Activated CD4-positive, alpha-beta T cell treated with anti-CD3 and anti-CD28 coated beads, Interleukin-2, amount 50 U/mL, for 48 hours (primary cell): ENCODE measurements at regions not wholly inside any gene's neighbourhood (a gene's known extent, or its start where the extent isn't known, plus 50 kb on each side); places are given as distances from the start of the nearest gene placed in this dataset.
"Not testable (repeated sequence)": the region's sequence is repeated elsewhere in the genome, so short reads cannot be mapped to it uniquely, and the experiment has no call there.

Source experiments
- DNase-seq, 2 experiments: peaks; one replicate each; pipeline ENCODE4 v3.0.0-alpha.2; 2020

- DNase-seq = no peak
Observed at GRCh38 chr20:48375804-48376203, 452.0 kb downstream of the PREX1 start.

GRCh38 chr20:48374991-48375595, 452.7 kb downstream of the PREX1 start:
- DNase-seq = no peak

GRCh38 chr20:48374031-48374907, 453.5 kb downstream of the PREX1 start:
- peak in 1 of 2 experiments; percentile 9 for DNase-seq

- DNase-seq = no peak
Observed at GRCh38 chr20:48373555-48373934, 454.3 kb downstream of the PREX1 start.

GRCh38 chr20:48372851-48373554, 454.8 kb downstream of the PREX1 start:
- DNase-seq = not testable (repeated sequence)

- no peak for DNase-seq
Observed at GRCh38 chr20:48371211-48371610, 456.6 kb downstream of the PREX1 start.

GRCh38 chr20:48368580-48369021, 459.2 kb downstream of the PREX1 start:
- DNase-seq = not testable (repeated sequence)

- DNase-seq = not testable (repeated sequence)
Observed at GRCh38 chr20:48367541-48368358, 460.0 kb downstream of the PREX1 start.

GRCh38 chr20:48366230-48366629, 461.6 kb downstream of the PREX1 start:
- no peak for DNase-seq

- DNase-seq = no peak
Observed at GRCh38 chr20:48364688-48365421, 462.9 kb downstream of the PREX1 start.

GRCh38 chr20:48364055-48364454, 463.7 kb downstream of the PREX1 start:
- no peak for DNase-seq

- DNase-seq = no peak
Observed at GRCh38 chr20:48360342-48360975, 467.3 kb downstream of the PREX1 start.

GRCh38 chr20:48359692-48360341, 468.0 kb downstream of the PREX1 start:
- no peak for DNase-seq

GRCh38 chr20:48359055-48359390, 468.8 kb downstream of the PREX1 start:
- DNase-seq = not testable (repeated sequence)

- DNase-seq = no peak
Observed at GRCh38 chr20:48358176-48359054, 469.4 kb downstream of the PREX1 start.

GRCh38 chr20:48357714-48358113, 470.1 kb downstream of the PREX1 start:
- DNase-seq = no peak

GRCh38 chr20:48354903-48355302, 472.9 kb downstream of the PREX1 start:
- DNase-seq = no peak

- DNase-seq = no peak
Observed at GRCh38 chr20:48354320-48354876, 473.4 kb downstream of the PREX1 start.

- no peak for DNase-seq
Observed at GRCh38 chr20:48352628-48353027, 475.2 kb downstream of the PREX1 start.

GRCh38 chr20:48352042-48352441, 475.8 kb downstream of the PREX1 start:
- no peak for DNase-seq
